AG04450 (cell line): ENCODE measurements at regions not wholly inside any gene's neighbourhood (a gene's known extent, or its start where the extent isn't known, plus 50 kb on each side); places are given as distances from the start of the nearest gene placed in this dataset.

Experiments used
- CTCF ChIA-PET: fragments of 300-600, 350-600 bp; formaldehyde crosslinking; extraction: SDS; loops from one replicate; lab custom pipeline; 2022; ENCODE audit warnings: antibody characterized with exemption, inconsistent platforms; lab: Charles Lee
- POLR2A ChIA-PET: fragments of 350-600 bp; formaldehyde crosslinking; extraction: SDS; loops from one replicate; lab custom pipeline; 2021; ENCODE audit warnings: antibody characterized with exemption, inconsistent platforms; lab: Yijun Ruan, JAX
- DNase-seq: peaks from one replicate; pipeline ENCODE4 v3.0.0-alpha.2; 2011; ENCODE audit warnings: low read depth, low spot score
- H3K27ac ChIP-seq: one replicate; pipeline ENCODE4 v1.5.1; 2012; ENCODE audit warnings: low read depth, low read length, control low read depth
- H3K27me3 ChIP-seq: one replicate; pipeline ENCODE4 v1.6.0; 2012; ENCODE audit warnings: low read length; ENCODE audit not compliant: control insufficient read depth, insufficient read depth
- H3K4me3 ChIP-seq: 2 replicates; pipeline ENCODE4 v1.5.1; 2011; ENCODE audit warnings: mild to moderate bottlenecking, low read depth, low read length, control low read depth
- H3K9me3 ChIP-seq: 2 replicates; pipeline ENCODE4 v1.5.1; 2012; ENCODE audit warnings: low read length; ENCODE audit not compliant: control insufficient read depth, insufficient read depth
- CTCF ChIP-seq: IDR thresholded peaks from 2 replicates; pipeline ENCODE4 v1.5.1; 2011; ENCODE audit warnings: low read depth, low read length, control low read depth, inconsistent platforms

DNA sequence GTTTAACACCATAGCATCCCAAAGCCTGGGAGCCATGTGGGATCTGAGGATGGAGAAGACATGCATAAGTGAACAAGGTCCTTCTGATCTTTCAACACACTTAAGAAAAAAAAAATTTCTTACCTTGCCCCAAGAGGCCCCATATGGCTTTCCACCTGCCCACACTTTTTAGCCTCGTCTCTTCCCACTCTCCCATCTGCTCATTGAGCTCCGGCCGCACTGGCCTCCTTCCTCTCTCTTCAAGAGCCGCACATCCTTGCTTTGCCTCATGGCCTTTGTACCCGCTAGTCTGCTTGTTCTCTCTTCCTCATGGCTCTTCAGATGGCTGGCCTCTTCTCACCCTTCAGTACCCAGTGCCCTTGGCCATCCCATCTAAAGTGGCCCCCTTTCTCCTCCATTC lies 70.2 kb upstream of the PDE4B start:
- no peak for DNase-seq
- ChIA-PET CTCF (no interaction called here), POLR2A (no interaction called here)
- Histone ChIP-seq H3K27me3 (peaks cover 2% of the 10 kb centered on the region), H3K27ac (no peak overlapping the region), H3K9me3 (no peaks in the 10 kb centered on the region), H3K4me3 (no peak overlapping the region)
- TF ChIP-seq CTCF: no peak

DNA sequence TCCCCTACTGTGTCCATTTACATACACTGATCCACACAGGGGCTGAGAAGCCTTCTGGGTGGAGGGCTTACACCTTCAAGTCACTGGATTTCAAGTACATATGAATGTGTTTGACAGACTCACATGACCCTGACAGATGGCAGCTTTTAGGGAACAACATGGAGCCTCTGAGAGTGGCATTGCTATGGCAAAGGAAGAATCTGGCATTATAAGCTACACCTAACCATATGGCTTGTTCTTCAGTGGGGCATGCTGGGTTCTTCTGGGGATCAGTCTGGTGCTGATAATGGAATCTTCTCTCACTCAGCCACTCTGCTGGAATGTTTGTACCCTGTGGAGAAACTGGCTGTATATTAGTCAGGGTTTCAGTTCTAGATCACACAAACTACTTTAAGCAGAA lies 68.5 kb upstream of the PDE4B start:
- Histone ChIP-seq H3K9me3 (no peaks in the 10 kb centered on the region), H3K27ac (no peak overlapping the region), H3K27me3 (no peaks in the 10 kb centered on the region), H3K4me3 (no peak overlapping the region)
- no peak for TF ChIP-seq CTCF
- POLR2A ChIA-PET: no interaction called here
- no peak for DNase-seq
- CTCF ChIA-PET: interaction anchor here (1.3 kb wide), 1 partner anchor 36 kb away, joined by 5 read pairs; no protein-coding TSS in a partner anchor

GRCh38 chr1:65725064-65725463 lies 67.6 kb upstream of the PDE4B start:
- Histone ChIP-seq H3K9me3 (no peaks in the 10 kb centered on the region), H3K4me3 (no peak overlapping the region), H3K27ac (no peak overlapping the region), H3K27me3 (no peaks in the 10 kb centered on the region)
- ChIA-PET CTCF (no interaction called here), POLR2A (no interaction called here)
- DNase-seq: no peak
- no peak for TF ChIP-seq CTCF

DNA sequence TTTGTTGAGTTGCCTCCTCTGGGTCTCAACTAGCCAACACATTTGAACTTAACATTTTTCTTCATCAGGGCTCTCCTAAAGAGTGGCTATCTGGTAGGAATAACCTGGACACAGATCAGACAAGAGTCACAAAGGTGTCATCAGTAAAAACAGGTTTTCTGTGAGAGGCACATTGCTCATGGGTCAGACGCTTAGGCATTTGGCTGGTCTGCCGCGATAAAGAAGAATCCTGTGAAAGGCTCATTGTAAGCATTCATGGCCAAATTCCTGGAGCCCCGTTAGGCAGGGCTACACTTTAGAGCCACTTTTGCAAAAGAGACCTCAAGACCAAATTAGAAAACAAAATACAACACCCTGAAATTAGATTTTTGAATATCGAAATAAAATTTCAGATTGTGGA lies 64.2 kb upstream of the PDE4B start:
- POLR2A ChIA-PET: no interaction called here

GRCh38 chr1:65729259-65729658 lies 63.4 kb upstream of the PDE4B start:
- ChIA-PET POLR2A (no interaction called here), CTCF (interaction anchor here (0.6 kb wide), 1 partner anchor 43 kb away, joined by 3 read pairs; no protein-coding TSS in a partner anchor)
- Histone ChIP-seq H3K27ac (no peak overlapping the region), H3K27me3 (no peaks in the 10 kb centered on the region), H3K4me3 (no peak overlapping the region), H3K9me3 (no peaks in the 10 kb centered on the region)
- no peak for TF ChIP-seq CTCF
- no peak for DNase-seq

More for the DNA sequence above, 64.2 kb upstream of the PDE4B start:
- Histone ChIP-seq H3K4me3 (no peak overlapping the region), H3K27me3 (no peaks in the 10 kb centered on the region), H3K27ac (no peak overlapping the region), H3K9me3 (no peaks in the 10 kb centered on the region)
- CTCF ChIA-PET: no interaction called here
- TF ChIP-seq CTCF: no peak
- DNase-seq: no peak
